ENCODE measurements at regions not wholly inside any gene's neighbourhood (a gene's known extent, or its start where the extent isn't known, plus 50 kb on each side); places are given as distances from the start of the nearest gene placed in this dataset.

DNA sequence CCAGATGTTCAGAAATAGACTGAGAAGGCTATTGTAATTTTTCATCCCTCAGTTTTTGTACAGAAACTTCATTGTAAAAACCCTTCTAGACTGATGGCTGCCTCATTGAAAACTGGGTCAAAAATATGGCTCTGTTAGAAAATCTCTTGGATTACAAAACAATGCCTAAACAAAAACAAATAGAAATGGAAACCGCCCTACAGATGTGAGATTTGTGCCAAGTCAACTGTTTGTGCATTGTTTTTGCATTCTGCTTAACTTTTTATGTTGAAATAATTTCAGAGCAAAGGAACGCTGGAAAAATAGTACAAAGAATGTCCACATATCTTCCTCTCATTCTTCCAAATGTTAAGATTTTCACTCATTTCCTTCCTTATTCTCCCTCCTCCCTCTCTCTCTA, 425.1 kb downstream of the FOXA2 start:
- Histone ChIP-seq H3K4ac (replicated peaks; ENCODE audit: insufficient read length, low read depth, low read length) (no peak overlapping the region), H4K8ac (ENCODE audit: extremely low read depth, insufficient read depth, low read length) (no peak overlapping the region), H3K27ac (ENCODE audit: low read depth, low read length) (no peak overlapping the region), H2AK5ac (ENCODE audit: low read depth, low read length) (no peak overlapping the region), H4K91ac (replicated peaks; ENCODE audit: insufficient read length, low read length) (no peak overlapping the region), H3K23me2 (ENCODE audit: low read depth, low read length) (no peaks in the 10 kb centered on the region), H3K23ac (ENCODE audit: insufficient read length) (no peak overlapping the region), H3K9me3 (ENCODE audit: insufficient read depth in 2 of 2, low read depth in 1 of 2, low read length in 1 of 2) (no peaks in the 10 kb centered on the region), H2AFZ (ENCODE audit: low read length) (no peak overlapping the region), H3K79me2 (ENCODE audit: control insufficient read depth in 1 of 2, insufficient read depth in 2 of 2, low read length in 2 of 2) (no peaks in the 10 kb centered on the region), H3K9ac (replicated peaks in 1 of 4; ENCODE audit: extremely low read depth in 1 of 4, low read depth in 3 of 4, low read length in 3 of 4) (no peak overlapping the region), H3K14ac (ENCODE audit: insufficient read length) (no peak overlapping the region), H4K5ac (ENCODE audit: insufficient read length, low read depth, low read length) (no peak overlapping the region), H2BK20ac (ENCODE audit: low read length) (no peak overlapping the region), H3K56ac (replicated peaks; ENCODE audit: insufficient read length, low read depth, low read length) (no peak overlapping the region), H3K36me3 (ENCODE audit: control insufficient read depth in 2 of 4, insufficient read depth in 4 of 4, low read length in 3 of 4) (no peaks in the 10 kb centered on the region), H2BK120ac (replicated peaks; ENCODE audit: low read depth, low read length) (no peak overlapping the region), H2BK5ac (ENCODE audit: low read depth, low read length) (no peak overlapping the region), H3K4me2 (ENCODE audit: insufficient read depth in 1 of 2, low read depth in 2 of 2, low read length in 2 of 2) (no peak overlapping the region), H3K79me1 (ENCODE audit: low read depth, low read length) (no peaks in the 10 kb centered on the region), H3K18ac (ENCODE audit: extremely low read depth, low read length) (no peak overlapping the region), H3K4me3 (ENCODE audit: extremely low read depth in 1 of 4, insufficient read depth in 2 of 4, low read depth in 3 of 4, low read length in 4 of 4) (no peak overlapping the region), H3K27me3 (replicated peaks in 1 of 4; ENCODE audit: control insufficient read depth in 3 of 4, extremely low read depth in 1 of 4, insufficient read depth in 3 of 4, low read length in 3 of 4) (no peaks in the 10 kb centered on the region), H2BK12ac (ENCODE audit: low read depth, low read length) (no peak overlapping the region), H2BK15ac (ENCODE audit: low read length) (no peak overlapping the region), H3K4me1 (replicated peaks in 1 of 4; ENCODE audit: control insufficient read depth in 3 of 4, insufficient read depth in 4 of 4, low read length in 3 of 4) (no peaks in the 10 kb centered on the region), H4K20me1 (replicated peaks in 1 of 2; ENCODE audit: control insufficient read depth in 1 of 2, insufficient read depth in 2 of 2, low read length in 2 of 2) (no peaks in the 10 kb centered on the region)
- no peak for DNase-seq (ENCODE audit: low read depth in 1 of 2, low spot score in 2 of 2)
- CTCF ChIA-PET (ENCODE audit: partially characterized antibody) = no interaction called here
- POLR2A ChIA-PET (ENCODE audit: partially characterized antibody) = no interaction called here
- TF ChIP-seq SRF (IDR thresholded peaks at IDR 0.05; ENCODE audit: low read depth, low read length) (no peak), TAF1 (IDR thresholded peaks at IDR 0.05; ENCODE audit: low read depth, low read length) (no peak), TAF7 (optimal IDR thresholded peaks at IDR 0.05; ENCODE audit: borderline replicate concordance, low read depth, low read length) (no peak), POLR2AphosphoS5 (IDR thresholded peaks at IDR 0.05; ENCODE audit: low read depth, low read length) (no peak), TEAD4 (IDR thresholded peaks at IDR 0.05; ENCODE audit: low read depth, low read length) (no peak), CEBPB (IDR thresholded peaks at IDR 0.05; ENCODE audit: low read depth, low read length) (no peak), SIRT6 (IDR thresholded peaks at IDR 0.05; ENCODE audit: low read length) (no peak), TCF12 (IDR thresholded peaks at IDR 0.05; ENCODE audit: low read depth, low read length) (no peak), HDAC6 (IDR thresholded peaks at IDR 0.05; ENCODE audit: low read depth, low read length) (no peak), CBX8 (IDR thresholded peaks at IDR 0.05; ENCODE audit: borderline replicate concordance, low read depth, low read length) (no peak), ASH2L (IDR thresholded peaks at IDR 0.05; ENCODE audit: low read length) (no peak), CHD2 (IDR thresholded peaks at IDR 0.05; ENCODE audit: low read length) (no peak), ZNF274 (IDR thresholded peaks at IDR 0.05; ENCODE audit: borderline replicate concordance, extremely low read depth, low read length) (no peak), BACH1 (IDR thresholded peaks at IDR 0.05; ENCODE audit: low read length) (no peak)
- TF ChIP-seq, protein P1, sequence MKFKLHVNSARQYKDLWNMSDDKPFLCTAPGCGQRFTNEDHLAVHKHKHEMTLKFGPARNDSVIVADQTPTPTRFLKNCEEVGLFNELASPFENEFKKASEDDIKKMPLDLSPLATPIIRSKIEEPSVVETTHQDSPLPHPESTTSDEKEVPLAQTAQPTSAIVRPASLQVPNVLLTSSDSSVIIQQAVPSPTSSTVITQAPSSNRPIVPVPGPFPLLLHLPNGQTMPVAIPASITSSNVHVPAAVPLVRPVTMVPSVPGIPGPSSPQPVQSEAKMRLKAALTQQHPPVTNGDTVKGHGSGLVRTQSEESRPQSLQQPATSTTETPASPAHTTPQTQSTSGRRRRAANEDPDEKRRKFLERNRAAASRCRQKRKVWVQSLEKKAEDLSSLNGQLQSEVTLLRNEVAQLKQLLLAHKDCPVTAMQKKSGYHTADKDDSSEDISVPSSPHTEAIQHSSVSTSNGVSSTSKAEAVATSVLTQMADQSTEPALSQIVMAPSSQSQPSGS (IDR thresholded peaks at IDR 0.05; ENCODE audit: low read length) = no peak
- 92% methylated on average over 2 of the region's 2 CpGs; no CpG with 5 or more reads in 1 of the 2 experiments for WGBS, 2 experiments (ENCODE audit: extremely low coverage in 1 of 2, insufficient coverage in 1 of 2, insufficient read length in 1 of 2, insufficient replicate concordance in 2 of 2, low coverage in 1 of 2, low lambda C conversion rate in 2 of 2, missing lambda C conversion rate in 1 of 2)
- no peak for FAIRE-seq

Measured in H1 (cell line).